ENCODE measurements at regions not wholly inside any gene's neighbourhood (a gene's known extent, or its start where the extent isn't known, plus 50 kb on each side); places are given as distances from the start of the nearest gene placed in this dataset.
"Not testable (repeated sequence)": the region's sequence is repeated elsewhere in the genome, so short reads cannot be mapped to it uniquely, and the experiment has no call there.

GRCh38 chr22:26945565-26945964 lies 288.2 kb downstream of the MIAT start:
- Histone ChIP-seq H3K79me2 (ENCODE audit: control insufficient read depth, insufficient read depth, low read length) (no peaks in the 10 kb centered on the region), H3K9ac (ENCODE audit: low read length) (no peak overlapping the region), H3K36me3 (replicated peaks in 1 of 2; ENCODE audit: control extremely low read depth in 1 of 2, control insufficient read depth in 1 of 2, extremely low read depth in 1 of 2, insufficient read depth in 2 of 2, low read length in 1 of 2) (no peaks in the 10 kb centered on the region), H3K4me1 (ENCODE audit: control insufficient read depth in 2 of 2, insufficient read depth in 2 of 2, low read length in 2 of 2) (no peaks in the 10 kb centered on the region), H3K4me2 (replicated peaks; ENCODE audit: low read depth, low read length, poor library complexity, severe bottlenecking) (no peak overlapping the region), H2AFZ (ENCODE audit: insufficient read depth, low read depth, low read length, poor library complexity, severe bottlenecking) (no peak overlapping the region), H3K4me3 (ENCODE audit: control extremely low read depth in 1 of 5, extremely low read depth in 1 of 5, insufficient read depth in 1 of 5, low read depth in 2 of 5, low read length in 4 of 5) (no peak overlapping the region), H3K27me3 (replicated peaks in 1 of 4; ENCODE audit: control extremely low read depth in 1 of 4, control insufficient read depth in 3 of 4, insufficient read depth in 4 of 4, low read length in 3 of 4) (peaks cover 0 to 2% (median 0%) of the 10 kb centered on the region in 4 experiments), H3K9me3 (ENCODE audit: control extremely low read depth in 1 of 3, control insufficient read depth in 2 of 3, insufficient read depth in 1 of 3, low read length in 2 of 3) (no peaks in the 10 kb centered on the region), H4K20me1 (ENCODE audit: control insufficient read depth, insufficient read depth, low read length, poor library complexity, severe bottlenecking) (no peaks in the 10 kb centered on the region), H3K27ac (ENCODE audit: low read length in 2 of 2) (no peak overlapping the region)
- TF ChIP-seq CTCF (IDR thresholded peaks at IDR 0.05) (no peak), EZH2 (IDR thresholded peaks at IDR 0.05; ENCODE audit: borderline replicate concordance, insufficient read depth, low read depth, low read length, poor library complexity, severe bottlenecking) (no peak)
- ATAC-seq (ENCODE audit: low read depth) (no peak), DNase-seq (no peak)
- H3K4me1 Mint-ChIP-seq, result no peaks in the 10 kb centered on the region
- CTCF ChIA-PET, result no interaction called here
- no peaks in the 10 kb centered on the region for H3K9me3 Mint-ChIP-seq (ENCODE audit: insufficient read depth)
- H3K27ac Mint-ChIP-seq, result no peak overlapping the region
- intact Hi-C loops (cut with micrococcal nuclease), result no loop called here
- H3K27me3 Mint-ChIP-seq, result peaks cover 22% of the 10 kb centered on the region
- no peak overlapping the region for H3K4me3 Mint-ChIP-seq
- POLR2A ChIA-PET, result no interaction called here
- no CpG with 5 or more reads among the region's 1 CpG for WGBS (ENCODE audit: insufficient coverage)

GRCh38 chr22:26949193-26949592 lies 291.8 kb downstream of the MIAT start:
- no peak for TF ChIP-seq EZH2 (IDR thresholded peaks at IDR 0.05; ENCODE audit: borderline replicate concordance, insufficient read depth, low read depth, low read length, poor library complexity, severe bottlenecking)
- TF ChIP-seq CTCF (IDR thresholded peaks at IDR 0.05), result no peak
- DNase-seq, result no peak

GRCh38 chr22:26951139-26951538 lies 293.8 kb downstream of the MIAT start:
- H3K27me3 Mint-ChIP-seq, result peaks cover 56% of the 10 kb centered on the region

More at GRCh38 chr22:26949193-26949592, 291.8 kb downstream of the MIAT start:
- no peaks in the 10 kb centered on the region for H3K36me3 ChIP-seq (replicated peaks in 1 of 2; ENCODE audit: control extremely low read depth in 1 of 2, control insufficient read depth in 1 of 2, extremely low read depth in 1 of 2, insufficient read depth in 2 of 2, low read length in 1 of 2)
- peaks cover 48% of the 10 kb centered on the region for H3K27me3 Mint-ChIP-seq
- ChIA-PET CTCF (no interaction called here), POLR2A (no interaction called here)
- ATAC-seq (ENCODE audit: low read depth), result no peak
- H3K4me2 ChIP-seq (replicated peaks; ENCODE audit: low read depth, low read length, poor library complexity, severe bottlenecking), result no peak overlapping the region
- no peak overlapping the region for H2AFZ ChIP-seq (ENCODE audit: insufficient read depth, low read depth, low read length, poor library complexity, severe bottlenecking)
- H4K20me1 ChIP-seq (ENCODE audit: control insufficient read depth, insufficient read depth, low read length, poor library complexity, severe bottlenecking), result no peaks in the 10 kb centered on the region
- no peaks in the 10 kb centered on the region for H3K4me1 ChIP-seq (ENCODE audit: control insufficient read depth in 2 of 2, insufficient read depth in 2 of 2, low read length in 2 of 2)
- no peaks in the 10 kb centered on the region for H3K4me1 Mint-ChIP-seq
- H3K79me2 ChIP-seq (ENCODE audit: control insufficient read depth, insufficient read depth, low read length), result no peaks in the 10 kb centered on the region
- H3K4me3 ChIP-seq (ENCODE audit: control extremely low read depth in 1 of 5, extremely low read depth in 1 of 5, insufficient read depth in 1 of 5, low read depth in 2 of 5, low read length in 4 of 5), result no peak overlapping the region
- no peak overlapping the region for H3K27ac ChIP-seq (ENCODE audit: low read length in 2 of 2)
- H3K27me3 ChIP-seq (replicated peaks in 1 of 4; ENCODE audit: control extremely low read depth in 1 of 4, control insufficient read depth in 3 of 4, insufficient read depth in 4 of 4, low read length in 3 of 4), result peaks cover 0 to 13% (median 8%) of the 10 kb centered on the region in 4 experiments
- H3K9me3 ChIP-seq (ENCODE audit: control extremely low read depth in 1 of 3, control insufficient read depth in 2 of 3, insufficient read depth in 1 of 3, low read length in 2 of 3), result no peaks in the 10 kb centered on the region
- H3K27ac Mint-ChIP-seq, result no peak overlapping the region
- no peak overlapping the region for H3K9ac ChIP-seq (ENCODE audit: low read length)
- H3K9me3 Mint-ChIP-seq (ENCODE audit: insufficient read depth), result no peaks in the 10 kb centered on the region
- no CpG with 5 or more reads among the region's 3 CpGs for WGBS (ENCODE audit: insufficient coverage)
- H3K4me3 Mint-ChIP-seq, result no peak overlapping the region
- intact Hi-C loops (cut with micrococcal nuclease), result no loop called here

More at GRCh38 chr22:26951139-26951538, 293.8 kb downstream of the MIAT start:
- H3K27ac ChIP-seq (ENCODE audit: low read length in 2 of 2); CTCF ChIA-PET; H3K4me2 ChIP-seq (replicated peaks; ENCODE audit: low read depth, low read length, poor library complexity, severe bottlenecking); H3K4me1 Mint-ChIP-seq; H3K9ac ChIP-seq (ENCODE audit: low read length); H4K20me1 ChIP-seq (ENCODE audit: control insufficient read depth, insufficient read depth, low read length, poor library complexity, severe bottlenecking); H3K27ac Mint-ChIP-seq; H3K36me3 ChIP-seq (replicated peaks in 1 of 2; ENCODE audit: control extremely low read depth in 1 of 2, control insufficient read depth in 1 of 2, extremely low read depth in 1 of 2, insufficient read depth in 2 of 2, low read length in 1 of 2); ATAC-seq (ENCODE audit: low read depth); H3K4me3 Mint-ChIP-seq; H3K4me1 ChIP-seq (ENCODE audit: control insufficient read depth in 2 of 2, insufficient read depth in 2 of 2, low read length in 2 of 2); H3K9me3 Mint-ChIP-seq (ENCODE audit: insufficient read depth); DNase-seq; POLR2A ChIA-PET; H3K9me3 ChIP-seq (ENCODE audit: control extremely low read depth in 1 of 3, control insufficient read depth in 2 of 3, insufficient read depth in 1 of 3, low read length in 2 of 3); H3K4me3 ChIP-seq (ENCODE audit: control extremely low read depth in 1 of 5, extremely low read depth in 1 of 5, insufficient read depth in 1 of 5, low read depth in 2 of 5, low read length in 4 of 5); H2AFZ ChIP-seq (ENCODE audit: insufficient read depth, low read depth, low read length, poor library complexity, severe bottlenecking); H3K79me2 ChIP-seq (ENCODE audit: control insufficient read depth, insufficient read depth, low read length); intact Hi-C loops (cut with micrococcal nuclease): not testable (repeated sequence)
- peaks cover 0 to 16% (median 8%) of the 10 kb centered on the region in 4 experiments for H3K27me3 ChIP-seq (replicated peaks in 1 of 4; ENCODE audit: control extremely low read depth in 1 of 4, control insufficient read depth in 3 of 4, insufficient read depth in 4 of 4, low read length in 3 of 4)
- no CpG with 5 or more reads among the region's 3 CpGs for WGBS (ENCODE audit: insufficient coverage)
